ENCODE measurements at regions not wholly inside any gene's neighbourhood (a gene's known extent, or its start where the extent isn't known, plus 50 kb on each side); places are given as distances from the start of the nearest gene placed in this dataset.

- TF ChIP-seq POLR2A (conservative IDR thresholded peaks at IDR 0.05) (no peak), NR1H2 (CRISPR knock-in tag; IDR thresholded peaks at IDR 0.05) (no peak), FOSL1 (tag; conservative IDR thresholded peaks at IDR 0.05) (no peak), HBP1 (CRISPR knock-in tag; IDR thresholded peaks at IDR 0.05) (no peak), SIN3A (IDR thresholded peaks at IDR 0.05; ENCODE audit: borderline replicate concordance in 2 of 2, control insufficient read depth in 1 of 2, low read depth in 2 of 2, low read length in 2 of 2) (no peak), TARDBP (IDR thresholded peaks at IDR 0.05) (no peak), STAT5B (CRISPR knock-in tag; IDR thresholded peaks at IDR 0.05) (no peak), CTCF (IDR thresholded peaks at IDR 0.05 in 2 of 3, conservative IDR thresholded peaks at IDR 0.05 in 1 of 3; ENCODE audit: insufficient read depth in 2 of 3, low read depth in 1 of 3, low read length in 3 of 3) (no peak), EP300 (IDR thresholded peaks at IDR 0.05; ENCODE audit: low read length) (no peak)
- TF ChIP-seq, protein P1, sequence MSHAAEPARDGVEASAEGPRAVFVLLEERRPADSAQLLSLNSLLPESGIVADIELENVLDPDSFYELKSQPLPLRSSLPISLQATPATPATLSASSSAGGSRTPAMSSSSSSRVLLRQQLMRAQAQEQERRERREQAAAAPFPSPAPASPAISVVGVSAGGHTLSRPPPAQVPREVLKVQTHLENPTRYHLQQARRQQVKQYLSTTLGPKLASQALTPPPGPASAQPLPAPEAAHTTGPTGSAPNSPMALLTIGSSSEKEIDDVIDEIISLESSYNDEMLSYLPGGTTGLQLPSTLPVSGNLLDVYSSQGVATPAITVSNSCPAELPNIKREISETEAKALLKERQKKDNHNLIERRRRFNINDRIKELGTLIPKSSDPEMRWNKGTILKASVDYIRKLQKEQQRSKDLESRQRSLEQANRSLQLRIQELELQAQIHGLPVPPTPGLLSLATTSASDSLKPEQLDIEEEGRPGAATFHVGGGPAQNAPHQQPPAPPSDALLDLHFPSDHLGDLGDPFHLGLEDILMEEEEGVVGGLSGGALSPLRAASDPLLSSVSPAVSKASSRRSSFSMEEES (CRISPR knock-in tag; IDR thresholded peaks at IDR 0.05): no peak
- TF ChIP-seq, protein P2, sequence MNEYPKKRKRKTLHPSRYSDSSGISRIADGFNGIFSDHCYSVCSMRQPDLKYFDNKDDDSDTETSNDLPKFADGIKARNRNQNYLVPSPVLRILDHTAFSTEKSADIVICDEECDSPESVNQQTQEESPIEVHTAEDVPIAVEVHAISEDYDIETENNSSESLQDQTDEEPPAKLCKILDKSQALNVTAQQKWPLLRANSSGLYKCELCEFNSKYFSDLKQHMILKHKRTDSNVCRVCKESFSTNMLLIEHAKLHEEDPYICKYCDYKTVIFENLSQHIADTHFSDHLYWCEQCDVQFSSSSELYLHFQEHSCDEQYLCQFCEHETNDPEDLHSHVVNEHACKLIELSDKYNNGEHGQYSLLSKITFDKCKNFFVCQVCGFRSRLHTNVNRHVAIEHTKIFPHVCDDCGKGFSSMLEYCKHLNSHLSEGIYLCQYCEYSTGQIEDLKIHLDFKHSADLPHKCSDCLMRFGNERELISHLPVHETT (CRISPR knock-in tag; conservative IDR thresholded peaks at IDR 0.05 in 1 of 2, IDR thresholded peaks at IDR 0.05 in 1 of 2): no peak
- TF ChIP-seq, protein P3, sequence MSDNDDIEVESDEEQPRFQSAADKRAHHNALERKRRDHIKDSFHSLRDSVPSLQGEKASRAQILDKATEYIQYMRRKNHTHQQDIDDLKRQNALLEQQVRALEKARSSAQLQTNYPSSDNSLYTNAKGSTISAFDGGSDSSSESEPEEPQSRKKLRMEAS (CRISPR knock-in tag; IDR thresholded peaks at IDR 0.05): no peak
These were observed 280.4 kb upstream of the IRX2 start for GRCh38 chr5:3031733-3032378.
